ENCODE measurements at regions not wholly inside any gene's neighbourhood (a gene's known extent, or its start where the extent isn't known, plus 50 kb on each side); places are given as distances from the start of the nearest gene placed in this dataset.
"Not testable (repeated sequence)": the region's sequence is repeated elsewhere in the genome, so short reads cannot be mapped to it uniquely, and the experiment has no call there.

DNA sequence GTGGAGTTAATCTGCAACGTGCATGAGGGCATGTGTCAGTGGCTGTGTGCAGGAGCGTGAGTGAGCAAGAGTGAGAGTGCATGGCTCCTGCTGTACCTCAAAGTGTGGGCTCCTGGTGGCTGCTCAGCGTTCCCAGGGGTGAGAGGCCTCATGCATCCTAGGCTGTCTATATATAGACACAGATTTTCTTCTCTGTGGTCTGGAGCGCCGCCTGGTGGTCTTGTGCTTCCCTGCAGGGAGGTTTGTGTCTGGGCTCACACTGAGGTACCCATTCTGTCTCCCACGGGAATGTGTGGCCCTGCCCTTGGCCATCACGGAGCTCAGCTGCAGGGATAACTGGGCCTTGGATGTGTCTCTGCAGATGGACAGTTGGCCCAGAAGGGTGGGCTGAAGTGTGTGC lies 520.2 kb downstream of the GOLGA6L6 start:
- not testable (repeated sequence) for H3K9ac ChIP-seq (ENCODE audit: low read length); DNase-seq; H3K4me1 ChIP-seq (ENCODE audit: control insufficient read depth, low read depth, low read length); H2BK120ac ChIP-seq (ENCODE audit: low read depth, low read length); H3K4ac ChIP-seq (ENCODE audit: low read depth, low read length); H3K27me3 ChIP-seq (ENCODE audit: insufficient read depth, low read length, poor library complexity); H2BK5ac ChIP-seq (ENCODE audit: low read length); H3K56ac ChIP-seq (ENCODE audit: low read length); H2AK5ac ChIP-seq (ENCODE audit: low read length); H3K4me3 ChIP-seq (ENCODE audit: low read length); H3K36me3 ChIP-seq (ENCODE audit: control insufficient read depth, insufficient read depth, low read length); H3K4me2 ChIP-seq (ENCODE audit: low read length); H2BK15ac ChIP-seq (replicated peaks; ENCODE audit: low read depth); H3K79me1 ChIP-seq (ENCODE audit: low read length); H3K18ac ChIP-seq (ENCODE audit: low read length); H3K79me2 ChIP-seq (ENCODE audit: control insufficient read depth, insufficient read depth, low read length); H4K8ac ChIP-seq (ENCODE audit: low read depth, low read length); H3K23ac ChIP-seq (ENCODE audit: low read length); H3K27ac ChIP-seq (ENCODE audit: low read depth, low read length); H4K5ac ChIP-seq (ENCODE audit: low read length)
- WGBS (ENCODE audit: extremely low coverage, insufficient coverage, low lambda C conversion rate) = no CpG with 5 or more reads among the region's 7 CpGs

GRCh38 chr15:20020588-20020987 lies 521.0 kb downstream of the GOLGA6L6 start:
- not testable (repeated sequence) for H3K36me3 ChIP-seq (ENCODE audit: control insufficient read depth, insufficient read depth, low read length); H3K27ac ChIP-seq (ENCODE audit: low read depth, low read length); H3K56ac ChIP-seq (ENCODE audit: low read length); H3K9ac ChIP-seq (ENCODE audit: low read length); DNase-seq; H3K4me2 ChIP-seq (ENCODE audit: low read length); H3K4me1 ChIP-seq (ENCODE audit: control insufficient read depth, low read depth, low read length); H2BK5ac ChIP-seq (ENCODE audit: low read length); H4K8ac ChIP-seq (ENCODE audit: low read depth, low read length); H3K18ac ChIP-seq (ENCODE audit: low read length); H3K79me1 ChIP-seq (ENCODE audit: low read length); H3K27me3 ChIP-seq (ENCODE audit: insufficient read depth, low read length, poor library complexity); H2AK5ac ChIP-seq (ENCODE audit: low read length); H3K23ac ChIP-seq (ENCODE audit: low read length); H2BK15ac ChIP-seq (replicated peaks; ENCODE audit: low read depth); H3K79me2 ChIP-seq (ENCODE audit: control insufficient read depth, insufficient read depth, low read length); H3K4me3 ChIP-seq (ENCODE audit: low read length); H4K5ac ChIP-seq (ENCODE audit: low read length); H2BK120ac ChIP-seq (ENCODE audit: low read depth, low read length); H3K4ac ChIP-seq (ENCODE audit: low read depth, low read length)
- WGBS (ENCODE audit: extremely low coverage, insufficient coverage, low lambda C conversion rate) = no CpG with 5 or more reads among the region's 5 CpGs

GRCh38 chr15:20019758-20020157 lies 521.8 kb downstream of the GOLGA6L6 start:
- H4K8ac ChIP-seq (ENCODE audit: low read depth, low read length); H3K4me3 ChIP-seq (ENCODE audit: low read length); H3K27ac ChIP-seq (ENCODE audit: low read depth, low read length); H4K5ac ChIP-seq (ENCODE audit: low read length); H3K36me3 ChIP-seq (ENCODE audit: control insufficient read depth, insufficient read depth, low read length); H3K4ac ChIP-seq (ENCODE audit: low read depth, low read length); H3K4me2 ChIP-seq (ENCODE audit: low read length); H2BK5ac ChIP-seq (ENCODE audit: low read length); H2BK120ac ChIP-seq (ENCODE audit: low read depth, low read length); DNase-seq; H3K9ac ChIP-seq (ENCODE audit: low read length); H3K79me2 ChIP-seq (ENCODE audit: control insufficient read depth, insufficient read depth, low read length); H3K27me3 ChIP-seq (ENCODE audit: insufficient read depth, low read length, poor library complexity); H3K4me1 ChIP-seq (ENCODE audit: control insufficient read depth, low read depth, low read length); H3K18ac ChIP-seq (ENCODE audit: low read length); H3K79me1 ChIP-seq (ENCODE audit: low read length); H2BK15ac ChIP-seq (replicated peaks; ENCODE audit: low read depth); H3K23ac ChIP-seq (ENCODE audit: low read length); H3K56ac ChIP-seq (ENCODE audit: low read length); H2AK5ac ChIP-seq (ENCODE audit: low read length): not testable (repeated sequence)
- WGBS (ENCODE audit: extremely low coverage, insufficient coverage, low lambda C conversion rate) = no CpG with 5 or more reads among the region's 6 CpGs

DNA sequence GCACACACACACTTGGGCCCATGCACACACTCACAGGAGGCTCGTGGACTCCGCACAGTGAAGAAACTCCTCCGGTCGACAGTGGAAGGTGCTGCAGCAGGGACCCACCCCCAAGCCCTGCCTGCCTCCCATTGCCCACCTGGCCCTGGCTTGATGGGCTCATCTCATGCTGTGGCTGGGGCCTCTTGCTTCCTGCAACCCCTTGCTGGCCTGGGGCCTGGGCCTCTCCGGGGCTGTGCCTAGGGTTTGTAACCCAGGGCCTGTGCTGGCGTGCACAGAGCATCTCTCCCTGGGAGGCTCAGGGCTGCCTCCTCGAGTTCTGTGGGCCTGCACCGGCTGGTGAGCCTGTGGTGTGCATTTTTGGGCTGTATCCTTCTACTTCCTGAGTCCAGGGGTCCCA lies 524.0 kb downstream of the GOLGA6L6 start:
- H3K4me2 ChIP-seq (ENCODE audit: low read length); H3K9ac ChIP-seq (ENCODE audit: low read length); DNase-seq; H3K4me1 ChIP-seq (ENCODE audit: control insufficient read depth, low read depth, low read length); H2BK120ac ChIP-seq (ENCODE audit: low read depth, low read length); H4K5ac ChIP-seq (ENCODE audit: low read length); H3K36me3 ChIP-seq (ENCODE audit: control insufficient read depth, insufficient read depth, low read length); H3K27me3 ChIP-seq (ENCODE audit: insufficient read depth, low read length, poor library complexity); H3K4me3 ChIP-seq (ENCODE audit: low read length); H2BK15ac ChIP-seq (replicated peaks; ENCODE audit: low read depth); H3K4ac ChIP-seq (ENCODE audit: low read depth, low read length); H3K79me1 ChIP-seq (ENCODE audit: low read length); H4K8ac ChIP-seq (ENCODE audit: low read depth, low read length); H3K79me2 ChIP-seq (ENCODE audit: control insufficient read depth, insufficient read depth, low read length); H2BK5ac ChIP-seq (ENCODE audit: low read length); H3K23ac ChIP-seq (ENCODE audit: low read length); H3K27ac ChIP-seq (ENCODE audit: low read depth, low read length); H3K18ac ChIP-seq (ENCODE audit: low read length); H3K56ac ChIP-seq (ENCODE audit: low read length); H2AK5ac ChIP-seq (ENCODE audit: low read length): not testable (repeated sequence)
- WGBS (ENCODE audit: extremely low coverage, insufficient coverage, low lambda C conversion rate) = no CpG with 5 or more reads among the region's 8 CpGs

DNA sequence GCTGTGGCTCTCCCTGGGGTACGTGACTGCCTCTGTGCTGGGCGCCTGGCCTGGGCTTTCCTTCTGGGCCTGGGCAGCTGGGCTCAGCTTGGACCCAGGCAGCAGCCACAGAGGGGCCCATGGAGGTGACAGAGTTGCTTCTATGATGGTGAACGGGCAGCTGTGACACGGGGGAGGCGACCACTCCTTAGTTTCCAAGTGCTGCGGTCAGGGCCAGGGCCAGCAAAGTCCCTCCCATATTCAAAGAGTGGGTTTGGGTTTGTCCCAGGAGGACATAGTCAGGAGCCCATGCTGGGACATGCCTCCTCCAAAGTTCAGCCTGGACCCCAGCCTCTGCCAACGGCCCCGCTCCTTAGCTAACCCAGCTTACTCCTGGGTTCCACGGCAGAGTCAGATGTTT lies 524.7 kb downstream of the GOLGA6L6 start:
- H3K4me1 ChIP-seq (ENCODE audit: control insufficient read depth, low read depth, low read length); H3K27me3 ChIP-seq (ENCODE audit: insufficient read depth, low read length, poor library complexity); DNase-seq; H2BK120ac ChIP-seq (ENCODE audit: low read depth, low read length); H3K56ac ChIP-seq (ENCODE audit: low read length); H3K4me2 ChIP-seq (ENCODE audit: low read length); H4K8ac ChIP-seq (ENCODE audit: low read depth, low read length); H3K4me3 ChIP-seq (ENCODE audit: low read length); H2AK5ac ChIP-seq (ENCODE audit: low read length); H3K4ac ChIP-seq (ENCODE audit: low read depth, low read length); H4K5ac ChIP-seq (ENCODE audit: low read length); H2BK15ac ChIP-seq (replicated peaks; ENCODE audit: low read depth); H3K23ac ChIP-seq (ENCODE audit: low read length); H3K79me1 ChIP-seq (ENCODE audit: low read length); H3K9ac ChIP-seq (ENCODE audit: low read length); H3K27ac ChIP-seq (ENCODE audit: low read depth, low read length); H3K36me3 ChIP-seq (ENCODE audit: control insufficient read depth, insufficient read depth, low read length); H3K18ac ChIP-seq (ENCODE audit: low read length); H2BK5ac ChIP-seq (ENCODE audit: low read length); H3K79me2 ChIP-seq (ENCODE audit: control insufficient read depth, insufficient read depth, low read length): not testable (repeated sequence)
- whole genome bisulfite sequencing (ENCODE audit: extremely low coverage, insufficient coverage, low lambda C conversion rate) = no CpG with 5 or more reads among the region's 9 CpGs

- not testable (repeated sequence) for H3K23ac ChIP-seq (ENCODE audit: low read length); H3K36me3 ChIP-seq (ENCODE audit: control insufficient read depth, insufficient read depth, low read length); H3K79me1 ChIP-seq (ENCODE audit: low read length); H3K56ac ChIP-seq (ENCODE audit: low read length); H3K27ac ChIP-seq (ENCODE audit: low read depth, low read length); H4K8ac ChIP-seq (ENCODE audit: low read depth, low read length); H3K9ac ChIP-seq (ENCODE audit: low read length); H2AK5ac ChIP-seq (ENCODE audit: low read length); H3K4me3 ChIP-seq (ENCODE audit: low read length); H3K27me3 ChIP-seq (ENCODE audit: insufficient read depth, low read length, poor library complexity); H3K18ac ChIP-seq (ENCODE audit: low read length); H2BK120ac ChIP-seq (ENCODE audit: low read depth, low read length); DNase-seq; H3K4ac ChIP-seq (ENCODE audit: low read depth, low read length); H3K4me1 ChIP-seq (ENCODE audit: control insufficient read depth, low read depth, low read length); H3K79me2 ChIP-seq (ENCODE audit: control insufficient read depth, insufficient read depth, low read length); H2BK5ac ChIP-seq (ENCODE audit: low read length); H2BK15ac ChIP-seq (replicated peaks; ENCODE audit: low read depth); H3K4me2 ChIP-seq (ENCODE audit: low read length); H4K5ac ChIP-seq (ENCODE audit: low read length)
- WGBS (ENCODE audit: extremely low coverage, insufficient coverage, low lambda C conversion rate) = no CpG with 5 or more reads among the region's 2 CpGs
Measured at GRCh38 chr15:20012837-20013236, 528.8 kb downstream of the GOLGA6L6 start.

All from mesendoderm (in vitro differentiated cells).